ENCODE measurements at regions not wholly inside any gene's neighbourhood (a gene's known extent, or its start where the extent isn't known, plus 50 kb on each side); places are given as distances from the start of the nearest gene placed in this dataset.

DNA sequence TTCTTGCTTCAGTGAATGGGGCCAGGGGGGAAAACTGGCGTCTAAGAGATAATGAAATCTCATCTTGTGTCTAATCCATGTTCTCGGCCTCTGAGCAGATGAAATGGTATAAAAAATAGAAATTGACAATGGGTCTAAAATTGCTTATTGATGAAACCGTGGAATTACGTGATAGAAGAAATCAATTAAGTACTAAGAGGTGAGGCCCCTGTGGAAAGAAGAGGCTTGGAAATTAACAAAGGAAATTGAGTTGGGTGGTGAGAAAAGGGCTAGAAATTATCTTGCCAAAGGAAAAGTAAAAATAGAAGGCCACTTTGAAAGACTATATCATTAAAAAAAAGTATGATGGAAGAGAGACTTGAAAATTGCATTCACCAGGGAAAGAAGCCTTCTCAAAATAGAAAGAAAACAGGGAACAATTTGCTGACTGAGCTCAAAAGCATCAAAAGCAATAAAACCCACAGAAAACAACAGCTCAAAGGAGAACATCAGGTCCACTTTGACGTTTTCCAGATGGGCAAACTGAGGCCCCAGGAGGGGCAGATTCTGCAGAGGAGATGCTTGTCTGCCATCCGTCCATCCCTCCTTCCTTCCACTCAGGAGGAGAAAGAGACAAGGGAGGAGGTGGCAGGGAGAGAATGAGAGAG, 226.1 kb upstream of the RTL1 start:
- ChIA-PET POLR2A (no interaction called here), CTCF (no interaction called here)
- TF ChIP-seq, protein P1, sequence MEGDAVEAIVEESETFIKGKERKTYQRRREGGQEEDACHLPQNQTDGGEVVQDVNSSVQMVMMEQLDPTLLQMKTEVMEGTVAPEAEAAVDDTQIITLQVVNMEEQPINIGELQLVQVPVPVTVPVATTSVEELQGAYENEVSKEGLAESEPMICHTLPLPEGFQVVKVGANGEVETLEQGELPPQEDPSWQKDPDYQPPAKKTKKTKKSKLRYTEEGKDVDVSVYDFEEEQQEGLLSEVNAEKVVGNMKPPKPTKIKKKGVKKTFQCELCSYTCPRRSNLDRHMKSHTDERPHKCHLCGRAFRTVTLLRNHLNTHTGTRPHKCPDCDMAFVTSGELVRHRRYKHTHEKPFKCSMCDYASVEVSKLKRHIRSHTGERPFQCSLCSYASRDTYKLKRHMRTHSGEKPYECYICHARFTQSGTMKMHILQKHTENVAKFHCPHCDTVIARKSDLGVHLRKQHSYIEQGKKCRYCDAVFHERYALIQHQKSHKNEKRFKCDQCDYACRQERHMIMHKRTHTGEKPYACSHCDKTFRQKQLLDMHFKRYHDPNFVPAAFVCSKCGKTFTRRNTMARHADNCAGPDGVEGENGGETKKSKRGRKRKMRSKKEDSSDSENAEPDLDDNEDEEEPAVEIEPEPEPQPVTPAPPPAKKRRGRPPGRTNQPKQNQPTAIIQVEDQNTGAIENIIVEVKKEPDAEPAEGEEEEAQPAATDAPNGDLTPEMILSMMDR (IDR thresholded peaks at IDR 0.05; ENCODE audit: insufficient read depth, low read length, missing control alignments) = no peak
- no peak overlapping the region for H3K4me3 ChIP-seq (ENCODE audit: low read depth, low read length)
- DNase-seq (ENCODE audit: low read depth, low spot score) = no peak

DNA sequence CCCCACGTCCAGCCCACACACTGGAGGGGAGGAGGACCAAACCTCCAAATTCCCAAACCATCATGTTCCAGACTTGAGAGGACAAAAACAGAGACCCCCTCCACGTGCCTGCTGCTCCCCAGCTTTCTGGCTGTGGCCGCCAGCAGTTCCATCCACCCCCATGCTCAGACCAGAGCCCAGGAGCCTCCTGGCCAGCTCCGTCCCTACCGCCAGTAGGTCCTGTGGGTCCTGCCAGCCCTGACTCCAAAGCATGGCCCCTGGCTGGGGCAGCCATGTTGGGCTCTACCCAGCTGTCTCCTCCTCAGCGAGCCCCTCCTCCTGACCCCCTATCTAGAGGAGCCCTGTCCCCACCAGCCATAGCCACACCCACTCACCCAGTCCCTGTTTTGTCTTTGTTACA, 227.3 kb upstream of the RTL1 start:
- H3K4me3 ChIP-seq (ENCODE audit: low read depth, low read length) = no peak overlapping the region
- POLR2A ChIA-PET = no interaction called here
- DNase-seq (ENCODE audit: low read depth, low spot score) = no peak
- TF ChIP-seq, protein P1 (IDR thresholded peaks at IDR 0.05; ENCODE audit: insufficient read depth, low read length, missing control alignments) = no peak
- CTCF ChIA-PET = no interaction called here

DNA sequence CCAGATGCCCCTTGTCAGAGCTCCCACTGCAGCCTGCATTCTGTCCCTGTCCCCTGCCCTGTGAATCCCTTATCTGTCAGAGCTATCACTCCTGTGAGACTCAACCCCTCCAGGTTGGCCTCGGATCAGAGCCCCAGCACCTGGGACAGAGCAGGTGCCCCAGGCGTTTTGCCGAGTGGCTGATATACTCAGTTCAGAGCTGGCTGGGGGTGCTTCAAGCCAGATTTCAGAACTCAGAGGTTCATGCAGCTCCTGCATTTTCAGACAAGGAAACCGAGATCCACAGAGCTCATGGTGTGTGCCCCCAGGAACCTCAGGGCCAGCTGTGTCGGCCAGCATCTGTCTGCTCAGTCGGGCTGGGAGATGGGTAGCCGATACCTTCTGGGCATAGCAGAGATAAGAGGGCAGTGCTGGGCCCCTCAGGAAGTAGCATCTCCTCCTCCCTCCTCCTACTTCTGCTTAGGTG, 228.0 kb upstream of the RTL1 start:
- no peak overlapping the region for H3K4me3 ChIP-seq (ENCODE audit: low read depth, low read length)
- CTCF ChIA-PET = no interaction called here
- DNase-seq (ENCODE audit: low read depth, low spot score) = no peak
- TF ChIP-seq, protein P1 (IDR thresholded peaks at IDR 0.05; ENCODE audit: insufficient read depth, low read length, missing control alignments) = no peak
- POLR2A ChIA-PET = no interaction called here

DNA sequence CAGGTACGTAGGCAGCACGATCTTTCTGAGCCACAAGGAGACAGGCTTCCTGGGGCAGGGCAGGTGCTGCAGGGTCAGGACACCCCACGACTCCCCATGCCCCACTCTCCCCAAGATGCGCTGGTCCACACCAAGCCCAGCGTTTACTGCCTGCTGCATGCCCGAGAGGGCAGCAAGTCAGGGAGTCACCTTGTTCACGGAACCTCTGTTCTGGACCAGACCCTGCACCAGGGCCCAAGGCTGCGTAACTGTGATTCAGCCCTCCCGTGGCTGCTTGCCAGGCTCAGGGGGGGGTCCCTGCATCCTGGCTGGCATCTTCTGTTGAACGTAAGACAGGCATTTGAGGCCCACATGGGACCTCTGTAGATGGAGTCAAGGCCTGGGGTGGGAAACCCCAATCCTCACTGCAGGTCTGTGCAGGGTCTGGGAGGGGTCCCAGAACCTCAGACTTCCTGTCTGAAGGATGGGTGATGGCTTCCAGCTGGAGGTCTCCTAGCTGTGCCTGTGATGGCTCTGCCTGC, 228.6 kb upstream of the RTL1 start:
- POLR2A ChIA-PET = no interaction called here
- TF ChIP-seq, protein P1 (IDR thresholded peaks at IDR 0.05; ENCODE audit: insufficient read depth, low read length, missing control alignments) = no peak
- DNase-seq (ENCODE audit: low read depth, low spot score) = no peak

DNA sequence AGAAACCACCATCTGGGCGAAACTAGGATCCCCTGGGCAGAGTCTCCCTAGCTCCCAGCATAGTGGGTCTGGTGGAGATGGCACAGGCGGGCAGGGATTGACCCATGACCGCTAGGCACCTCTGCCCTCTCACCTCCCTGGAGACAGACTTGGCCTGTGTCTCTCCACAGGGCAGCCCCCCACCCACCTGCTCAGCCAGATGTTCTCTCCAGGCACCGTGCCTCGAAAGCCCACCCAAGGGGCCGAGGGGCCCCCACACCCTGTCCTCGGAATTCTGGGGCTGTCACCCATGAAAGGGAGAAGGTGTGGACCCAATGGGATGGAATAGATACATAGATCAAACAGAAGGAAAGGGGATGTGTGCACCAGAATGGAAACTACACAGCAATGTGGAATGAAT, 229.1 kb upstream of the RTL1 start:
- ChIA-PET POLR2A (no interaction called here), CTCF (no interaction called here)
- no peak for DNase-seq (ENCODE audit: low read depth, low spot score)
- TF ChIP-seq, protein P1 (IDR thresholded peaks at IDR 0.05; ENCODE audit: insufficient read depth, low read length, missing control alignments) = no peak
- no peak overlapping the region for H3K4me3 ChIP-seq (ENCODE audit: low read depth, low read length)

More for the DNA sequence above, 228.6 kb upstream of the RTL1 start:
- CTCF ChIA-PET = no interaction called here
- no peak overlapping the region for H3K4me3 ChIP-seq (ENCODE audit: low read depth, low read length)

DNA sequence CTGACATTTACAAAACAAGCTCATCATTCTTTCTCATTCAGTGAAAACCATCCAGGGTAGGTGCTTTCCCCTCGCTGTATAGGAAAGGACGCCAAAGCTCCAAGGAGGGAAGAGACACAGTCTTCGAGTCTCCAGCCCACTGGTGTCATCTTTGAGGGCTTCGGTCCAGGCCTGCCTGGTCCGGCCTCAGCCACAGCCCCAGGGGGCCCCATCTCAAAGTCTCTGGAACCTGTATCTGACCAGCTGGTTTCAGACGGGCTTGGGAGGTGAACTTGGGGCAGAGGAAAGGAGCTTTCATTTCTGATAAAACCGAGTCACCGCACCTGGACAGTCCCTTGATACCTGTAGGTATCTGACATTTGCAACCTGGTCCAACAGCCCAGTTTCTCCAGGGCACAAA, 229.5 kb upstream of the RTL1 start:
- DNase-seq (ENCODE audit: low read depth, low spot score) = no peak
- no peak overlapping the region for H3K4me3 ChIP-seq (ENCODE audit: low read depth, low read length)
- CTCF ChIA-PET = no interaction called here
- TF ChIP-seq, protein P1 (IDR thresholded peaks at IDR 0.05; ENCODE audit: insufficient read depth, low read length, missing control alignments) = no peak
- POLR2A ChIA-PET = no interaction called here

Data from AG04449 (cell line).